Kidney epithelial cell (primary cell): ENCODE measurements at regions not wholly inside any gene's neighbourhood (a gene's known extent, or its start where the extent isn't known, plus 50 kb on each side); places are given as distances from the start of the nearest gene placed in this dataset.
A peak's percentile ranks its signal among the peaks of the same experiment; 100 is the strongest.

Source experiments
- DNase-seq: peaks from one replicate; pipeline ENCODE4 v3.0.0-alpha.2; 2010; ENCODE audit warnings: low read depth
- H3K27me3 ChIP-seq: 2 replicates; pipeline ENCODE4 v1.6.0; 2011; ENCODE audit warnings: low read length; ENCODE audit not compliant: control insufficient read depth, insufficient read depth
- H3K36me3 ChIP-seq: 2 replicates; pipeline ENCODE4 v1.5.1; 2011; ENCODE audit warnings: low read length; ENCODE audit not compliant: control insufficient read depth, insufficient read depth
- H3K4me3 ChIP-seq: 2 replicates; pipeline ENCODE4 v1.5.1; 2011; ENCODE audit warnings: low read depth, mild to moderate bottlenecking, control low read depth, low read length
- TF ChIP-seq, protein P1 (sequence below): IDR thresholded peaks from 2 replicates; pipeline ENCODE4 v1.5.1; 2011; ENCODE audit warnings: mild to moderate bottlenecking, moderate library complexity, low read length, control low read depth, inconsistent platforms; ENCODE audit not compliant: insufficient read depth, poor library complexity, severe bottlenecking

DNA sequence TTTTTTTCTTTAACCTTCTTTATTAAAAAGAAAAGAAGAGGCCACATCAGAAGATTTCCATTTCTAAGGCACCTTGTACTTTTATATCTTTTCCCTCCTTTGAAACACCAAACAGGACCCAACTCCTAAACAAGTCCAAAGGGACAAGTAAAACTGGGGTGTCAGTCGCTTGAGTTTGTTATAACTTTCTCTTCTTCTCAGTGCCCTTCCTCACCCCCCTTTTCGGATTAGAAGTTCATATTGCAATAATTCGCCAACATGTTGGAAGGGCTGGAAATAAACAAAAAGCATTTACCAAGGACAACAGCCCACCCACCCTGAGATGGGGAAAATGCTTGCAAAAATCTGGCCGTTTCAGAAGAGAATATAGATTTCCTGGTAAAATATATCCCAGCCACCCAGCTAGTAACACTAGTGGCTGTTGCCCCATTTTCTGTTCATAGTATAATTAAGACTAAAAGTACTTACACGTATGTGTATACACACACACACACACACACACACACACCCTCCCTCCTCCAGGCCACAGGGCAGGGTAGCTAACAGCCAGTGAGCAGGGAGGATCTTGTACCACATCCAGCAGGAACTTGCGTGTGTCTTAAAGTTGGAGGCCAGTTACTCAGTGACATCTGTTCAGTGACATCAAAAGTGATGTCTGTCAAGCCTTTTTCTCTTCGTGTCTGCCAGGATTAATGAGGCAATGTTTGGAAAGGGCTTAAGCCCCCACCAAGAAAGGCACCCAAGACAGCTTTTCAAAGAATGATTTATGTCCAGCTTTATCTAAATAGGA, 149.1 kb upstream of the KLF4 start:
- H3K36me3 ChIP-seq = no peaks in the 10 kb centered on the region
- H3K4me3 ChIP-seq = no peak overlapping the region
- TF ChIP-seq, protein P1, sequence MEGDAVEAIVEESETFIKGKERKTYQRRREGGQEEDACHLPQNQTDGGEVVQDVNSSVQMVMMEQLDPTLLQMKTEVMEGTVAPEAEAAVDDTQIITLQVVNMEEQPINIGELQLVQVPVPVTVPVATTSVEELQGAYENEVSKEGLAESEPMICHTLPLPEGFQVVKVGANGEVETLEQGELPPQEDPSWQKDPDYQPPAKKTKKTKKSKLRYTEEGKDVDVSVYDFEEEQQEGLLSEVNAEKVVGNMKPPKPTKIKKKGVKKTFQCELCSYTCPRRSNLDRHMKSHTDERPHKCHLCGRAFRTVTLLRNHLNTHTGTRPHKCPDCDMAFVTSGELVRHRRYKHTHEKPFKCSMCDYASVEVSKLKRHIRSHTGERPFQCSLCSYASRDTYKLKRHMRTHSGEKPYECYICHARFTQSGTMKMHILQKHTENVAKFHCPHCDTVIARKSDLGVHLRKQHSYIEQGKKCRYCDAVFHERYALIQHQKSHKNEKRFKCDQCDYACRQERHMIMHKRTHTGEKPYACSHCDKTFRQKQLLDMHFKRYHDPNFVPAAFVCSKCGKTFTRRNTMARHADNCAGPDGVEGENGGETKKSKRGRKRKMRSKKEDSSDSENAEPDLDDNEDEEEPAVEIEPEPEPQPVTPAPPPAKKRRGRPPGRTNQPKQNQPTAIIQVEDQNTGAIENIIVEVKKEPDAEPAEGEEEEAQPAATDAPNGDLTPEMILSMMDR = no peak
- no peaks in the 10 kb centered on the region for H3K27me3 ChIP-seq
- DNase-seq = no peak

DNA sequence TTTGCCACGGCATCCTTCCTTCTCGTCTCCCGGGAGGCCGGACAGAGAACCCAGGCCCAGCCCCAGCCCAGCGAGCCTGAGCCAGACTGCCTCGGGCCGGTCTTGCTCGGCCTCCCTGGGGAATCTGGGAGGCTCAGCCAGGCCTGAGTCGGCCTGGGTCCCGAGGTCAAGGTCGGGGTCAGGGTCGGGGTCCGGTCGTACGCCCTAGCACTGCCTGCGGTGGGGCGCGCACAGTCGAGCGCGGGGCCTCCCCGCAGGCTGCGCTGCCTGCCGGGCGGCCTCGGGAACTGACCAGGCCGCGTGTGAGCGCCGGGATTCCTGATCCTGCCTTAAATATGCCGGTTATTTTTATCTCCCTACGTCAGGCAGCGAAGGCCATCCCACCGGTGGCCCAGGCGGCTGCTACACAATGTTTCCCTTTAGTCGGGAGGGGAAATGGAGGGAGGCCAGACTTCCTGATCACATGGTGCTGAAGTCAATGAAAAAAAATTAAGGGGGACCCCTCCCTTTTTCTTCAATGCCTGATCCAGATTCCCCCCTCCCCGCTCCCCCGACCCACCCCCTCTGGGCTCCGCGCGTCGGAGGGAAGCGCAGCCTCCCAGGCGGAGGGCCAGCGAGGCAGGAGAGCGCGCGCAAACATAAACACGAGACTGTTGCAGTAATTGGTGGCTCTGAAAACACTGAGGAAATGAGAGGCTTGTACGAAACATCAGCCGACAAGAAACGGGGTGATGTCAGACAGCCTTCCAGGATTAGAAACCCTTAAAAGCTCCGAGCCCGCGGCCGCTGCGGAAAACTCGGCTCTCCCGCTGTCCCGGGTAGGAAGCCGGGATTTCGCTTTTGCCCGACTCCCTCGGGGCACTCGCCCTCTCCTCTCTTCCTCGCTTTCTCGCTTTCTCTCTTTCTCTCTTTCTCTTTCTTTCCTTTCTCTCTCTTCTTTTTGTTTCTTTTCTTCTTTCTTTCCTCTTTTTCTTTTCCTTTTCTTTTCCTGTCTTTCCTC, 148.2 kb upstream of the KLF4 start:
- TF ChIP-seq, protein P1 = no peak
- DNase-seq = peak; percentile 41
- peak overlapping the region; percentile 48 for H3K4me3 ChIP-seq
- no peaks in the 10 kb centered on the region for H3K36me3 ChIP-seq
- H3K27me3 ChIP-seq = no peaks in the 10 kb centered on the region

DNA sequence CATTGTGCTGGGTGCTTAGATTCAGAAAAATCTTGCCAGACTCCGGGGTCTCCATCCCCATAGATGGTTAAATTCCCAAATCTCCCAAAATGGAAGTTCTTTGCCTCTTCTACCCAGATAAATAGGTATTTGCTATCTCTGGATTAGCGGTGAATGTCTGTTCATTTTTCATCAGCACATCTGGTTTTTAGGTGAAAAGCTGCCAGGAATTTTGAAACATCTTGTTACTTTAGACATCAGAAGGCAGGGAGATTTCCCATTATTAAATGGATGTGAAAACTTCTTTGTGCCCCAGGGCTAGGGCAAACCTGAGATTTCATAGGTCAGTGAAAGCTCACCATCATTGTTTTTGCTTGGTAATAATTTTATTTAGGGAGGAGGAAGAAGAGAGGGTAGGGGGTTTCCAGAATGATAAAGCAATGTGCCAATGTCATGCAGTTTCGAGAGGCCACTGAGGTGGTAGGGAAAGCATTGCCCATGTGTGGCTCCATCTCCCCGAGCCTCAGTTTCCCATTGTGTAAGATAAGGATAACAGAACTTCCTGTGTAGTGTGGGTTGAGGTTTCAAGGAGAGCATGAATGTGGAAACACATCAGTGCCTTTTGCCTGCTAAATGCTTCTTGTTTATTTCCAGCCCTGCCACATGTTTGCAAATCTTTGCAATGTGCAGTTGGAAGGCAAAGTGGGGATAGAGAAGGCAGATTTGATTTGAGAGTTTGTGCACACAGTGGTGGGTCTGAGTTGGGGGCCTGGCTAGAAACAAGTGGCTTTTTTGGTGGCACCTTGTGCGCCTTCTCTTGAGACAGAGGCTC, 147.2 kb upstream of the KLF4 start:
- DNase-seq = no peak
- TF ChIP-seq, protein P1 = no peak
- Histone ChIP-seq H3K4me3 (no peak overlapping the region), H3K36me3 (no peaks in the 10 kb centered on the region), H3K27me3 (no peaks in the 10 kb centered on the region)

DNA sequence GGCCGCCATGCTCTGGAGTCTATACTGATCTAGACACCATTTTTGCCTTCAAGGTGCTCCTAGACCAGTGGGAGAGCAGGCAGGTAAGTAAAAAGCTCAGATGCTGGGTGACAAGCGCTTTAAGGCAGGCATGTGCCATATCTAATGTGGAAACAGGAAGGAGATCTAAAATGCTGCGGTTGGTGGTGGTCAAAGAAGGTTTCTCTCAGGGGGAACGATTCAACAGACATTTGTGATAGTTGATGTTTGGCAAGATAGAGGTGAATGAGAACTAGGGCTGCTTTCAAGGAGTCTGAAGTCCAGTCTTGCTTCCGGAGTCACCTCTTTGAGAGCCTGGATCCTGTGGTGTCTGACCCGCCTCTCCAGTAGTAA, 146.2 kb upstream of the KLF4 start:
- TF ChIP-seq, protein P1 = no peak
- Histone ChIP-seq H3K27me3 (no peaks in the 10 kb centered on the region), H3K36me3 (no peaks in the 10 kb centered on the region), H3K4me3 (no peak overlapping the region)
- DNase-seq = no peak

DNA sequence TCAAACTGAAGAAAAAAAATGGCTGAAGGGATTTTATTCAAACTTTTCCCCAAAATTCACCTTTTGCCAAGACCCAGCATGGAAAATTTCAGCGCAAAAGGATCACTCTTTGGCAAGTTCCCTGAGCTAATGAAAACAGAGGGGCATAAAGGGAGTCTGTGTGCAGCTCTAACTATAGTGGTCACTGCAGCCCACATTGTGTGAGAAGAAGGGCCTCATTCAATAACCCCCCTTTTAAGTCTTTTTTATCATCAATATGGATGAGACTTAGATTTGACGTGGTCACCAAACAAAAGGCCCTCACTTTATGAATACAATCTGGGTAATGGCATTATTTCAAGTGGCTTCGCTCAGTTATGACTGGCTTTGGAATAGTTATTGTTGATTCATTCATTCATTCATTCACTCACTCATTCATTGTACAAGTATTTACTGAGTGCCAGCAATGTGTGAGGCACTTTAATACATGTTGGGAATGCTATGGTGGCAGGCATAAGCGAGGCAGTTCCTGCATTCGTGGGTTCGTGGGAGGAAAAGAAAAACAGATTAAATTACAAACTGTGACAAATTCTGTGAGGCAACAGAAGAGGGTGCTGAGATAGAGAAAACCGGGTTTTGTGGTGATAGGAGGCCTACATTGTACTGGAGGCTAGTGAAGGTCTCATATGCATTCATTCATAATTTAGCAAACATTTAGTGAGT, 145.7 kb upstream of the KLF4 start:
- H3K4me3 ChIP-seq = no peak overlapping the region
- DNase-seq = no peak
- H3K27me3 ChIP-seq = no peaks in the 10 kb centered on the region
- H3K36me3 ChIP-seq = no peaks in the 10 kb centered on the region
- TF ChIP-seq, protein P1 = no peak
